ENCODE measurements at regions not wholly inside any gene's neighbourhood (a gene's known extent, or its start where the extent isn't known, plus 50 kb on each side); places are given as distances from the start of the nearest gene placed in this dataset.

- TF ChIP-seq, protein P1, sequence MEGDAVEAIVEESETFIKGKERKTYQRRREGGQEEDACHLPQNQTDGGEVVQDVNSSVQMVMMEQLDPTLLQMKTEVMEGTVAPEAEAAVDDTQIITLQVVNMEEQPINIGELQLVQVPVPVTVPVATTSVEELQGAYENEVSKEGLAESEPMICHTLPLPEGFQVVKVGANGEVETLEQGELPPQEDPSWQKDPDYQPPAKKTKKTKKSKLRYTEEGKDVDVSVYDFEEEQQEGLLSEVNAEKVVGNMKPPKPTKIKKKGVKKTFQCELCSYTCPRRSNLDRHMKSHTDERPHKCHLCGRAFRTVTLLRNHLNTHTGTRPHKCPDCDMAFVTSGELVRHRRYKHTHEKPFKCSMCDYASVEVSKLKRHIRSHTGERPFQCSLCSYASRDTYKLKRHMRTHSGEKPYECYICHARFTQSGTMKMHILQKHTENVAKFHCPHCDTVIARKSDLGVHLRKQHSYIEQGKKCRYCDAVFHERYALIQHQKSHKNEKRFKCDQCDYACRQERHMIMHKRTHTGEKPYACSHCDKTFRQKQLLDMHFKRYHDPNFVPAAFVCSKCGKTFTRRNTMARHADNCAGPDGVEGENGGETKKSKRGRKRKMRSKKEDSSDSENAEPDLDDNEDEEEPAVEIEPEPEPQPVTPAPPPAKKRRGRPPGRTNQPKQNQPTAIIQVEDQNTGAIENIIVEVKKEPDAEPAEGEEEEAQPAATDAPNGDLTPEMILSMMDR (IDR thresholded peaks at IDR 0.05; ENCODE audit: borderline replicate concordance, extremely low read depth, insufficient read depth): no peak
- FAIRE-seq (no peak), DNase-seq (peak in 2 of 5 donors; percentile 26 to 31)
- Histone ChIP-seq H3K4me3 (ENCODE audit: low read length in 3 of 3) (no peak overlapping the region), H3K4me1 (ENCODE audit: control insufficient read depth in 2 of 3, insufficient read depth in 2 of 3, low read depth in 1 of 3, low read length in 3 of 3) (peaks cover 0 to 3% (median 0%) of the 10 kb centered on the region in 3 donors), H3K27me3 (ENCODE audit: control insufficient read depth, insufficient read depth, low read length) (no peaks in the 10 kb centered on the region), H3K9ac (ENCODE audit: low read length in 3 of 3) (no peak overlapping the region), H3K36me3 (ENCODE audit: control insufficient read depth in 2 of 3, insufficient read depth in 3 of 3, low read length in 3 of 3) (no peaks in the 10 kb centered on the region), H3K27ac (ENCODE audit: low read depth in 2 of 2, low read length in 2 of 2) (no peak overlapping the region), H3K9me3 (ENCODE audit: control insufficient read depth in 2 of 3, insufficient read depth in 1 of 3, low read length in 3 of 3) (no peaks in the 10 kb centered on the region)
- intact Hi-C loops (cut with DNase I): no loop called here
Observed at GRCh38 chr2:160836755-160837154, 323.5 kb upstream of the TANK start.

GRCh38 chr2:160837416-160837815, 322.8 kb upstream of the TANK start:
- Histone ChIP-seq H3K9ac (ENCODE audit: low read length in 3 of 3) (no peak overlapping the region), H3K27me3 (ENCODE audit: control insufficient read depth, insufficient read depth, low read length) (no peaks in the 10 kb centered on the region), H3K27ac (ENCODE audit: low read depth in 2 of 2, low read length in 2 of 2) (no peak overlapping the region), H3K9me3 (ENCODE audit: control insufficient read depth in 2 of 3, insufficient read depth in 1 of 3, low read length in 3 of 3) (no peaks in the 10 kb centered on the region), H3K4me3 (ENCODE audit: low read length in 3 of 3) (no peak overlapping the region), H3K36me3 (ENCODE audit: control insufficient read depth in 2 of 3, insufficient read depth in 3 of 3, low read length in 3 of 3) (no peaks in the 10 kb centered on the region), H3K4me1 (ENCODE audit: control insufficient read depth in 2 of 3, insufficient read depth in 2 of 3, low read depth in 1 of 3, low read length in 3 of 3) (peaks cover 0 to 3% (median 0%) of the 10 kb centered on the region in 3 donors)
- TF ChIP-seq, protein P1 (IDR thresholded peaks at IDR 0.05; ENCODE audit: borderline replicate concordance, extremely low read depth, insufficient read depth): no peak
- intact Hi-C loops (cut with DNase I): no loop called here
- DNase-seq (no peak), FAIRE-seq (no peak)

- Histone ChIP-seq H3K36me3 (ENCODE audit: control insufficient read depth in 2 of 3, insufficient read depth in 3 of 3, low read length in 3 of 3) (no peaks in the 10 kb centered on the region), H3K9ac (ENCODE audit: low read length in 3 of 3) (no peak overlapping the region), H3K27me3 (ENCODE audit: control insufficient read depth, insufficient read depth, low read length) (no peaks in the 10 kb centered on the region), H3K27ac (ENCODE audit: low read depth in 2 of 2, low read length in 2 of 2) (no peak overlapping the region), H3K9me3 (ENCODE audit: control insufficient read depth in 2 of 3, insufficient read depth in 1 of 3, low read length in 3 of 3) (no peaks in the 10 kb centered on the region), H3K4me3 (ENCODE audit: low read length in 3 of 3) (no peak overlapping the region), H3K4me1 (ENCODE audit: control insufficient read depth in 2 of 3, insufficient read depth in 2 of 3, low read depth in 1 of 3, low read length in 3 of 3) (peaks cover 0 to 3% (median 0%) of the 10 kb centered on the region in 3 donors)
- intact Hi-C loops (cut with DNase I): no loop called here
- DNase-seq: no peak
- TF ChIP-seq, protein P1 (IDR thresholded peaks at IDR 0.05; ENCODE audit: borderline replicate concordance, extremely low read depth, insufficient read depth): no peak
- FAIRE-seq: no peak
Observed at GRCh38 chr2:160838147-160838546, 322.1 kb upstream of the TANK start.

DNA sequence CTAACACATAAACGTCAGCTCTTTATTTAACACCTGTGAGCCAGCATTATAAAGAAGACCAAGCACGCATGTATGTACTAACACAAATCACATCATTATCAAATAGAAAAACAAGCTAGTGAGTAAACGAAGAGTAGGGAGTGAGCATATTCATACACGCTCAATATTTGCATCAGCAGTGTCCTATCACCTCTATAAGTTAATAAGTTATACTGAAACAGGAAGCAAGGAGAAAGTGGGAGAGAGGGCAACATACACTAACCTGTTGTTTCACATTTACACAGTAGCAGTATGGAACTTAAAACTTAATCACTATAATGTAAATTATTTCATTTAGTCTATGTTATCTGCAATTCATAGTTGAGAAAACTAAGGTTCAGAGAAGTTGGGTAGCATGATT, 321.5 kb upstream of the TANK start:
- intact Hi-C loops (cut with DNase I): no loop called here
- Histone ChIP-seq H3K9ac (ENCODE audit: low read length in 3 of 3) (no peak overlapping the region), H3K27ac (ENCODE audit: low read depth in 2 of 2, low read length in 2 of 2) (no peak overlapping the region), H3K4me3 (ENCODE audit: low read length in 3 of 3) (no peak overlapping the region), H3K36me3 (ENCODE audit: control insufficient read depth in 2 of 3, insufficient read depth in 3 of 3, low read length in 3 of 3) (no peaks in the 10 kb centered on the region), H3K27me3 (ENCODE audit: control insufficient read depth, insufficient read depth, low read length) (no peaks in the 10 kb centered on the region), H3K9me3 (ENCODE audit: control insufficient read depth in 2 of 3, insufficient read depth in 1 of 3, low read length in 3 of 3) (no peaks in the 10 kb centered on the region), H3K4me1 (ENCODE audit: control insufficient read depth in 2 of 3, insufficient read depth in 2 of 3, low read depth in 1 of 3, low read length in 3 of 3) (peaks cover 0 to 3% (median 0%) of the 10 kb centered on the region in 3 donors)
- TF ChIP-seq, protein P1 (IDR thresholded peaks at IDR 0.05; ENCODE audit: borderline replicate concordance, extremely low read depth, insufficient read depth): no peak
- FAIRE-seq (no peak), DNase-seq (no peak)
